HCT116 (cell line): ENCODE measurements at regions not wholly inside any gene's neighbourhood (a gene's known extent, or its start where the extent isn't known, plus 50 kb on each side); places are given as distances from the start of the nearest gene placed in this dataset.
A peak's percentile ranks its signal among the peaks of the same experiment; 100 is the strongest.

Experiments used
- ATAC-seq: fragments of 200-7000 bp; cut with Tn5 transposase; 2 replicates; pipeline ENCODE4 v1.9.1; 2020; ENCODE audit warnings: mild to moderate bottlenecking, moderate library complexity
- BruUV-seq: library from RNA; stranded (reverse); fragments of 400-500 nt; replicated peaks from 2 replicates; lab custom pipeline; 2021; lab: Mats Ljungman, UMichigan
- CTCF ChIA-PET: fragments of 300-600 bp; sonication (Branson Sonifier 250); formaldehyde crosslinking; loops from one replicate; lab custom pipeline; 2021; ENCODE audit warnings: antibody characterized with exemption; lab: Charles Lee
- POLR2A ChIA-PET: fragments of 300-600, 350-600 bp; sonication (Branson Sonifier 250); formaldehyde crosslinking; loops from one replicate; lab custom pipeline; 2021; ENCODE audit warnings: antibody characterized with exemption; lab: Charles Lee
- RAD21 ChIA-PET, 2 experiments: fragments of 300-600 bp; sonication (Branson Sonifier 250); formaldehyde crosslinking; loops; one replicate each; lab custom pipeline; 2023; ENCODE audit warnings: low total read pairs in 2 of 2; ENCODE audit not compliant: uncharacterized antibody in 2 of 2, unreplicated experiment in 2 of 2, low non-redundant PET in 1 of 2; lab: Charles Lee
- DNase-seq: peaks from one replicate; pipeline ENCODE4 v3.0.0-alpha.2; 2010; ENCODE audit warnings: low read depth, low spot score
- H2AFZ ChIP-seq: fragments of 200-600 bp; shearing (Covaris generic), sonication (generic); 2 replicates; pipeline ENCODE4 v1.6.1; 2017; ENCODE audit warnings: low read depth, mixed run types, mixed read lengths, antibody characterized with exemption, low read length; ENCODE audit not compliant: poor library complexity, severe bottlenecking
- H3K27ac ChIP-seq: 2 replicates; pipeline ENCODE4 v1.5.1; 2012; ENCODE audit warnings: low read depth, low read length
- H3K27me3 ChIP-seq: fragments of 200-600 bp; sonication (generic); 2 replicates; pipeline ENCODE4 v1.6.1; 2016; ENCODE audit warnings: mixed run types, low read length, mixed read lengths; ENCODE audit not compliant: insufficient read depth
- H3K36me3 ChIP-seq, 2 experiments: fragments of 200-500 bp in 1 of 2; fragments of 200-600 bp in 1 of 2; sonication (Bioruptor generic) in 1 of 2; sonication (generic) in 1 of 2; 2 replicates each; pipeline versions ENCODE4 v1.5.1 to v1.6.1; 2014 to 2016; ENCODE audit warnings: low read length in 2 of 2, inconsistent platforms in 1 of 2, mixed read lengths in 1 of 2, mixed run types in 1 of 2; ENCODE audit not compliant: insufficient read depth in 2 of 2, control insufficient read depth in 1 of 2
- H3K4me1 ChIP-seq, 2 experiments: fragments of 200-600 bp in 1 of 2; sonication (generic) in 1 of 2; 2 replicates each; pipeline versions ENCODE4 v1.5.1 to v1.6.1; 2012 to 2017; ENCODE audit warnings: low read length in 2 of 2, inconsistent platforms in 1 of 2, mild to moderate bottlenecking in 1 of 2, mixed read lengths in 1 of 2, mixed run types in 1 of 2, moderate library complexity in 1 of 2; ENCODE audit not compliant: insufficient read depth in 2 of 2, control insufficient read depth in 1 of 2
- H3K4me2 ChIP-seq: fragments of 200-600 bp; sonication (generic); 2 replicates; pipeline ENCODE4 v1.6.1; 2017; ENCODE audit warnings: mixed run types, low read length, mixed read lengths
- H3K4me3 ChIP-seq, 2 experiments: fragments of 200-600 bp in 1 of 2; sonication (generic) in 1 of 2; replicated peaks in 1 of 2; 2 replicates each; pipeline ENCODE4 v1.5.1; 2011 to 2016; ENCODE audit warnings: low read length in 2 of 2, control low read depth in 1 of 2, low read depth in 1 of 2, mild to moderate bottlenecking in 1 of 2, mixed read lengths in 1 of 2, mixed run types in 1 of 2
- H3K79me2 ChIP-seq: fragments of 200-600 bp; sonication (generic); 2 replicates; pipeline ENCODE4 v1.6.1; 2017; ENCODE audit warnings: mild to moderate bottlenecking, mixed run types, low read length, moderate library complexity, mixed read lengths; ENCODE audit not compliant: insufficient read depth
- H3K9ac ChIP-seq: fragments of 200-600 bp; sonication (generic); 2 replicates; pipeline ENCODE4 v1.6.1; 2016; ENCODE audit warnings: low read length, mixed read lengths
- H3K9me2 ChIP-seq: fragments of 200-600 bp; sonication (generic), shearing (Covaris generic); 2 replicates; pipeline ENCODE4 v1.6.1; 2017; ENCODE audit warnings: mixed run types, mild to moderate bottlenecking, moderate library complexity; ENCODE audit not compliant: insufficient read depth
- H3K9me3 ChIP-seq, 2 experiments: fragments of 200-500 bp in 1 of 2; fragments of 200-600 bp in 1 of 2; sonication (Bioruptor generic) in 1 of 2; sonication (generic) in 1 of 2; 2 replicates each; pipeline ENCODE4 v1.6.1; 2014 to 2017; ENCODE audit warnings: low read length in 2 of 2, mixed read lengths in 2 of 2, inconsistent platforms in 1 of 2, low read depth in 1 of 2, mild to moderate bottlenecking in 1 of 2, mixed run types in 1 of 2, moderate library complexity in 1 of 2; ENCODE audit not compliant: control insufficient read depth in 1 of 2, insufficient read depth in 1 of 2
- H4K20me1 ChIP-seq: fragments of 200-600 bp; sonication (generic), shearing (Covaris generic); 2 replicates; pipeline ENCODE4 v1.6.1; 2017; ENCODE audit warnings: mixed run types, mild to moderate bottlenecking, moderate library complexity; ENCODE audit not compliant: insufficient read depth
- CBX3 ChIP-seq: IDR thresholded peaks from 2 replicates; pipeline ENCODE4 v1.6.1; 2012; ENCODE audit warnings: low read depth
- EZH2 ChIP-seq: fragments of 200-600 bp; sonication (generic); IDR thresholded peaks from 2 replicates; pipeline ENCODE4 v1.6.1; 2017; ENCODE audit warnings: antibody characterized with exemption, mixed run types
- FOSL1 ChIP-seq: IDR thresholded peaks from 2 replicates; pipeline ENCODE4 v1.6.1; 2012; ENCODE audit warnings: low read depth
- JUND ChIP-seq: IDR thresholded peaks from 2 replicates; pipeline ENCODE4 v1.6.1; 2012
- POLR2A ChIP-seq: IDR thresholded peaks from 2 replicates; pipeline ENCODE4 v1.7.0; 2011; ENCODE audit warnings: borderline replicate concordance; ENCODE audit not compliant: insufficient read depth, insufficient read length; ENCODE audit errors: extremely low read depth
- RAD21 ChIP-seq: IDR thresholded peaks from 2 replicates; pipeline ENCODE4 v1.6.1; 2012; ENCODE audit warnings: low read depth, mild to moderate bottlenecking
- SP1 ChIP-seq: IDR thresholded peaks from 2 replicates; pipeline ENCODE4 v1.6.1; 2012; ENCODE audit warnings: low read depth
- SRF ChIP-seq: IDR thresholded peaks from 2 replicates; pipeline ENCODE4 v1.6.1; 2012; ENCODE audit warnings: low read depth
- ZBTB33 ChIP-seq: IDR thresholded peaks from 2 replicates; pipeline ENCODE4 v1.6.1; 2011; ENCODE audit warnings: mild to moderate bottlenecking, low read length, moderate library complexity; ENCODE audit not compliant: insufficient replicate concordance; ENCODE audit errors: extremely low read depth
- ZFX ChIP-seq: fragments of 450-650 bp; IDR thresholded peaks from 2 replicates; pipeline ENCODE4 v1.6.1; 2017
- intact Hi-C: fragments of 100-400 bp; cut with micrococcal nuclease; formaldehyde crosslinking; loops from 2 replicates; pipeline ENCODE4 v1.10.0; 2022

GRCh38 chrX:16484338-16484737 is 165.6 kb upstream of the S100G start:
- H3K27me3 ChIP-seq = no peaks in the 10 kb centered on the region
- no peaks in the 10 kb centered on the region for H3K9me2 ChIP-seq
- H2AFZ ChIP-seq = no peak overlapping the region
- no peaks in the 10 kb centered on the region for H3K9me3 ChIP-seq
- TF ChIP-seq JUND = peak; percentile 72
- TF ChIP-seq SP1 = peak; percentile 83
- no peak for TF ChIP-seq EZH2
- TF ChIP-seq CBX3 = peak; percentile 53; the same call in 1 of the 2 replicates
- TF ChIP-seq RAD21 = peak; percentile 16; the same call in 1 of the 2 replicates
- no peak for TF ChIP-seq ZBTB33
- peak; percentile 82 for TF ChIP-seq FOSL1
- TF ChIP-seq SRF = 0 out of 2 replicates have a peak, but pooled peaks have one; percentile 41
- no peak for TF ChIP-seq POLR2A
- TF ChIP-seq ZFX = no peak
- TF ChIP-seq, all 23 proteins: peak for 6
- ChIA-PET CTCF (no interaction called here), RAD21 (no interaction called here), POLR2A (no interaction called here)
- Histone ChIP-seq H3K4me3 (no peak overlapping the region), H4K20me1 (no peaks in the 10 kb centered on the region), H3K27ac (no peak overlapping the region), H3K36me3 (no peaks in the 10 kb centered on the region), H3K4me1 (peaks cover 0 to 22% of the 10 kb centered on the region in 2 experiments; a peak in 2 of 4 replicates), H3K79me2 (no peaks in the 10 kb centered on the region), H3K4me2 (peak overlapping the region; percentile 54), H3K9ac (no peak overlapping the region)
- ATAC-seq (peak; percentile 77), DNase-seq (peak; percentile 56)
- BruUV-seq = no TSS peak
- intact Hi-C loops = no loop called here
